Adrenal gland (tissue), 5 donors: ENCODE measurements at regions not wholly inside any gene's neighbourhood (a gene's known extent, or its start where the extent isn't known, plus 50 kb on each side); places are given as distances from the start of the nearest gene placed in this dataset.

Source experiments
- POLR2A ChIP-seq, 2 donors: fragments of 450-650 bp; IDR thresholded peaks; one replicate each; pipeline ENCODE4 v1.6.1; 2017; ENCODE audit warnings: antibody characterized with exemption in 2 of 2, mild to moderate bottlenecking in 2 of 2, moderate library complexity in 1 of 2
- TF ChIP-seq, protein P1 (sequence below), 6 experiments: fragments of 450-650 bp in 4 of 6; fragments of 200-600 bp in 2 of 6; sonication (generic) in 1 of 6; IDR thresholded peaks; 1 replicate in 5 of 6; 2 replicates in 1 of 6; pipeline versions ENCODE4 v1.5.1 to v1.8.0; 2016 to 2021; ENCODE audit warnings: antibody characterized with exemption in 6 of 6, mild to moderate bottlenecking in 2 of 6, moderate library complexity in 1 of 6
- donor health status: DM: no; HTN: no; CAD: no.

DNA sequence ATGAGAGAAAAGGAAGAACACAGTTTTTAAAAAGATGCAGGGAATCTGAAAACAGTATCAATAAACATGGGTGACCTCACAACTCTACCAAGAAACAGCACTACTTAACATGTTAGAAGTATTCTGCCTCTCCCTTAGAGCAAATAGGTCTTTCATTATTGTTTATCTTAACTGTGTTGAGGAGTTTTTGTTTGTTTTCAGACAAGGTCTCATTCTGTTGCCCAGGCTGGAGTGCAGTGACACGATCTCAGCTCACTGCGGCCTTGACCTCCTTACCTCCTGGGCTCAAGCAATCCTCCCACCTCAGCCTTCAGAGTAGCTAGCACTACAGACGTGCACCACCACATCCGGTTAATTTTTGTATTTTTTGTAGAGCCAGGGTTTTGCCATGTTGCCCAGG is 165.3 kb upstream of the PRDX4 start:
- no peak for TF ChIP-seq POLR2A (IDR thresholded peaks at IDR 0.05)
- TF ChIP-seq, protein P1, sequence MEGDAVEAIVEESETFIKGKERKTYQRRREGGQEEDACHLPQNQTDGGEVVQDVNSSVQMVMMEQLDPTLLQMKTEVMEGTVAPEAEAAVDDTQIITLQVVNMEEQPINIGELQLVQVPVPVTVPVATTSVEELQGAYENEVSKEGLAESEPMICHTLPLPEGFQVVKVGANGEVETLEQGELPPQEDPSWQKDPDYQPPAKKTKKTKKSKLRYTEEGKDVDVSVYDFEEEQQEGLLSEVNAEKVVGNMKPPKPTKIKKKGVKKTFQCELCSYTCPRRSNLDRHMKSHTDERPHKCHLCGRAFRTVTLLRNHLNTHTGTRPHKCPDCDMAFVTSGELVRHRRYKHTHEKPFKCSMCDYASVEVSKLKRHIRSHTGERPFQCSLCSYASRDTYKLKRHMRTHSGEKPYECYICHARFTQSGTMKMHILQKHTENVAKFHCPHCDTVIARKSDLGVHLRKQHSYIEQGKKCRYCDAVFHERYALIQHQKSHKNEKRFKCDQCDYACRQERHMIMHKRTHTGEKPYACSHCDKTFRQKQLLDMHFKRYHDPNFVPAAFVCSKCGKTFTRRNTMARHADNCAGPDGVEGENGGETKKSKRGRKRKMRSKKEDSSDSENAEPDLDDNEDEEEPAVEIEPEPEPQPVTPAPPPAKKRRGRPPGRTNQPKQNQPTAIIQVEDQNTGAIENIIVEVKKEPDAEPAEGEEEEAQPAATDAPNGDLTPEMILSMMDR (IDR thresholded peaks at IDR 0.05) = no peak
